SKM-1 treated with dmso at 0.1 percent for 144 hours (cell line): ENCODE measurements at regions not wholly inside any gene's neighbourhood (a gene's known extent, or its start where the extent isn't known, plus 50 kb on each side); places are given as distances from the start of the nearest gene placed in this dataset.

Experiments
- DNase-seq: peaks from one replicate; lab custom pipeline; 2025; ENCODE audit not compliant: unreplicated experiment; lab: John Stamatoyannopoulos, UW

GRCh38 chr5:156109317-156110023 is 217.5 kb upstream of the SGCD start:
- no peak for DNase-seq

DNA sequence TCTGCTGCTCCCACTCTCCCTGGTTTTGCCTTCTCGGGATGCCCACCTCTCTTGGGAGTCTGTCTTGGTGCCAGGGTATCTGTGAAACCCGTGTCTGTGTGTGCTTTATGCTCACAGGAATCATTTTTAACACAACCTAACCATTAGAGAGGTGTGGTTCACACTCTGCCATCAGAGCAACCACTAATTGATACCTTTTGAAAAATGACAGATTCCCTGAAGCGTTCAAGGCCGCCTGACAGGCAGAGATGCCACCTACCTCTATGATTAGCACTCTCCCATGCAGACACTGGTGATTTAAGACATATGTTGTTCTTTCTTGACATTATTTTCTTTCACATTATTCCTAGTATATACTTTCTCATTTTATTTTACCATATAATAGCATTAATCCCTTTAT is 207.3 kb upstream of the SGCD start:
- no peak for DNase-seq

DNA sequence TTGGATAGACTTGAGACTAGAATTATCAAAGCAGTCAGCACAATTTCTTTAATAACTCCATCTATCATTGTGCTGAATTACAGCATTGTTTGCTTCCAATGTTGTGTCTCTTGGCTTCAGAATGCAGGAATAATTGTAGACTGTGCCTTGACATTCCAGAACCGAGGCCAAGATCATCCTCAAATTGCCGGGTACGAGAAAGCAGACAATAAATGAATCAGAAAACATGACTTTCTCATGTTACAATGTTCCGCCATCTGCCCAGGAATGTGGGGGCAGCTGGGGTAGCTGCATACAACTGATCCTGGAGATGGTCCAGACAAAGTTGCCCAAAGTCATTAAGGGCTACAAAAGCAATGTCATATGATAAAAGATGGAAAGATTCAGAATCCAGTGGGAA is 206.2 kb upstream of the SGCD start:
- DNase-seq: no peak

DNA sequence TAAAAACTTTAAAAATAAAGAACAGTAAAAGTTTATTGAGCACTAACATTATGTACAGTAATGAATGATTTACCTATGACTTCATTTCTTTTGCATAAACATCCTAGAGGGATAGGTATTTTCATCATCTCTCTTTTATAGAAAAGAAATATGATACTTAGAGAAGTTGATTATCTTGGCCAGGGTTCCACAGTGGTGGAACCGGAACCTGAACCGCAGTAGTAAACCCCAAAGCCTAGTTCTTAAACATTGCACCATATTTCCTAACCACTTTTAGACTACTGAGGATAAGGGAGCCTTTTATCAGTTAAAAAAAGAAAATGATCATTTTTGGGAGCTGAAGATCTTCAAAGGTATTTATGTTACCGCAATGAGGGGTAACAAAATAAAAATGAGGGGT is 205.7 kb upstream of the SGCD start:
- DNase-seq: no peak

- no peak for DNase-seq
These were observed 205.1 kb upstream of the SGCD start for GRCh38 chr5:156121882-156122281.

DNA sequence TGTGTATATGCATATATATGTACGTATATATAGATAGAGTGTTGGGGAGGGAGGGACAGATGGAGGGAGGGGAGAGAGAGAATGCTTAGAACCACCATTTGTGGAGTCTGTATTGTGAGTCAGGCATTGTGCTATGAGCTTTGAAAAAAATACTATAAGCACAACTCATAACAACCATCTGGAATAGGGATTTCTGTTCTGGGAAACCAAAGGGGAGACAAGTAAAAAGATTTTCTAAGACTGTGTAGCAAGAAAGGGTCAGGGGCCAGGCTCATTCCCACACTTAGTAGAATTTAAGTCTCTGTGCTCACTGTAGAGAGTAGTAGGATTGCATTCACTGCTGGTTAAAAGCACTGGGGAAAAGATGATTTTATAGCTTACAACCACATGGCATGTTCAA is 202.3 kb upstream of the SGCD start:
- no peak for DNase-seq

- DNase-seq: no peak
These were observed 201.8 kb upstream of the SGCD start for GRCh38 chr5:156125118-156125517.

- no peak for DNase-seq
These were observed 200.2 kb upstream of the SGCD start for GRCh38 chr5:156126716-156127115.

DNA sequence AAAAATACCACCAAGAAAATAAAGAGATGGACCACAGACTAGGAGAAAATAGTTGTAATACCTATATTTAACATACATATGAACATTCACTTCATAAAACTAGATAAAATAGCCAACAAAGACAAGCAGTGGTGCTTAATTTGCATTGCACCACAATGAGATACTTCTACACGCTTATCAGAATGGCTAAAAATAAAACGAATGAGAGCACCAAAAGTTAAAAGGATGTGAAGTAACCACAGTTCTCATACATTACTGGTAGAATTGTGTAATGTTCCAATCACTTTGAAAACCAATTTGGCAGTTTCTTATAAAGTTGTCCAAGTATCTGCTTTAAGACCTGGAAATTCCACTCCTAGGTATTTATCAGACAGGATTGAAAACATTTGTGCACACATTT is 198.9 kb upstream of the SGCD start:
- no peak for DNase-seq

GRCh38 chr5:156134216-156134615 is 192.7 kb upstream of the SGCD start:
- DNase-seq: no peak

DNA sequence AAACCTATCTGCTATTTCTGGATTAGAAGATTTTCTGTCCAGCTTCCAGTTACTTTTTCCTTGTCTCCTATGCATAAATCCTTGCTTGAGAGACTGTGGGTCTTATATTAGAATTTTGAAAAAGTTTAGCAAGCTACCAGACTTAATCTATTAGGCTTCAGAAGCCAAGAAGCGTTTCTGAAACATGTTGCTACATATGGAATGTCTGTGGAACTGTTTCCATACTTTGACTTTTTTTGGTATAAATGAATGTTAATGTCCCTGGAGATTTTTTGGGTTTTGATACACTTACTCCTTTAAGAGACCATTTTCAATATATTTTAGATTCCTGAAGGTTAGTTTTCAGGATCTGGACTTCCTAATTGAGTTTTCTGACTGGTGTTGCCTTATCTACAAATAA is 191.4 kb upstream of the SGCD start:
- no peak for DNase-seq

DNA sequence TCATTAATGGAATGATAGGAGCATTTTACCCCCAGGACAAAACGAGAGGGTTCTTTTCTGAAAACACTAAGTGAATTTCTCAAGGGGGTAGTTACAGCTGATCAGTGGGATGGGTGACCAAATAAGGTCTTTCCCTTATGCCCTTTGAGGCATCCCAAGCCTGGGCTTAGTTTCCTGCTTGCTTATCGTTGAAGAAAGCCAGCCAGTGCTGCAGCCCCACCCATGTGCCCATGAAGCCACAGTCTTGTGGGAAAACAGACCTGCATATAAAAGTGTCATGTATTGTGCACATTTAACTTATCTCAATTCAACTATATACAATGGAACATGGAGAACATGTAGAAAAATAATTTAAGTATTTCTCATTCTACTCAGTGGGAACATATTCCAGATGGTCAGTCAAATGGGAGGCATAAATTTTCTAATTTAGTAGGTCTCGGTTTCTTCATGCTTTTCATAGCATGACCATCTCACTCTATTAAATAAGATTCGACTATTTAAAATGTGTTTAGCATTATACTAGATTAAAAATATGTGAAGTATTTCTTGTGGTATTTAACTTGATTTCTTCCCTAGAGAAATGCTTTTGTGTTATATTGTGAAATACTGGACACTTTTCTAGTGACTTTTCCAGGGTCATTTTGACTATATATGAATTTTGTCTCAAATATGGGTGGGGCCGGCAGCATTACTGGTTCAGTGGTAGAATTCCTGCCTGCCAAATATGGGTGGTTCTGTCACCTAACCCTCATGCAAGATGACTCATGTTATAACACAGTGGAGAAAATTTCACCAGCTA is 189.7 kb upstream of the SGCD start:
- no peak for DNase-seq

GRCh38 chr5:156142867-156143266 is 184.1 kb upstream of the SGCD start:
- DNase-seq: no peak

DNA sequence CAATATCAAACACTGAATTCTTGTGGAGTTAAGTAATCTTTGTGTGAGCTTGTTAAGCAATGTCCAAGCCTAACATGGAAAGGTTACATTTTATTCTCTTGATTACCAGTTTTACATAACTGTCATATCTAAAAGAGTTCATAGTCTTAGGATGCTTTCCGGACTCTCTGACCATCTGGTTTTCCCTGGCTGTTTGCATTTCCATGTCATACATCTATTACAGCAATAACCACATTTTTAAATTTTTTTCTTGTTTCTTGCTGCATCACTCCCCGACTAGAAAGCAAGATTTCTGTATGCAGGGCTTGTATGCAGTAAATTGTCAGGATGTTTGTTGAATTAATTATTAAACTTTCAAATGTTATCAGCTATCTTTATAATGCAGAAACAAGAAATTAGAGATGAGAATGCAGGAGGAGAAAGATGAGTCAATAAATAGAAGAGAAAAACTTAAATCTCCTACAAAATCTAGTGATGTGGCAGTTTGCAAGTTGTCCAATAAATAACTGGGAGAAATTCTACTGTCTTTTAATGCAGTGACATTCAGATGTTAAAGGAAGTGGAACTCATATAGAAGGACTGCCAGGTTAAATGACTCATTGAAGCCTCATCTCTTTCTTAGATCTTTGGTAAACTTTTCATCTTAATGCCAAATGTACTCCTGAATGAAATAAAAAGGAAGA is 179.6 kb upstream of the SGCD start:
- no peak for DNase-seq

DNA sequence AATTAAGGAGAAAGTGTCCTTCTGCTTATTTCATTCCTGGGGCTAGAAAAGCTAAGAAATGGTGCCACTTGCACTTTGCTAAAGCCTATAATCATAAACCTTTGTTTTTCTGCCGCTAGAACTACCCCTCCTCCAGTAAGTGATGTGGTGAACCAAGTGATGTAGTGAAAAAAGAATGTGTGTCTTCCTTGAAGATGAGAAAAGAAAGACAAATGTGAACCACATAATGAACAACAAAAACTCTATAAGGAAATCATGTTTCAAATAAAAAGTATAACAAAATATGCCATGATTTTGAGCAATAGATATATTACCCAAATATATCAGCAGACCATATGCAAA is 179.0 kb upstream of the SGCD start:
- no peak for DNase-seq

- DNase-seq: no peak
These were observed 178.7 kb upstream of the SGCD start for GRCh38 chr5:156148301-156148700.

DNA sequence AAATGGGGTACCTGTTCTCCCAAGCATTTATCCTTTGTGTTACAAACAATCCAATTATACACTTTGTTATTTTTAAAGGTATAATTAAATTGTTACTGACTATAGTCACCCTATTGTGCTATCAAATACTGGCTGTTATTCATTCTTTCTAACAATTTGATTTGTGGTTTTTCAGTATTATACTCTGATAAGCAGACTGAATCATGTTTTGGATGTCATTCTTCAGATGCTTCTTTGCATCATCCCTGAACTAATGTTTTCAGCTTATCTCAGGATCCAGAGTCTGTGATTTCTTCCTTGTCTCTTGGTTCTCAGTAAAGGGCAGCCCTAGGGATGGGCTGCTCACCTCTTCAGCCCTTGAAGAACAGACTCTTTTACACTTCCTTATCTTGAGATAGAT is 177.8 kb upstream of the SGCD start:
- no peak for DNase-seq

DNA sequence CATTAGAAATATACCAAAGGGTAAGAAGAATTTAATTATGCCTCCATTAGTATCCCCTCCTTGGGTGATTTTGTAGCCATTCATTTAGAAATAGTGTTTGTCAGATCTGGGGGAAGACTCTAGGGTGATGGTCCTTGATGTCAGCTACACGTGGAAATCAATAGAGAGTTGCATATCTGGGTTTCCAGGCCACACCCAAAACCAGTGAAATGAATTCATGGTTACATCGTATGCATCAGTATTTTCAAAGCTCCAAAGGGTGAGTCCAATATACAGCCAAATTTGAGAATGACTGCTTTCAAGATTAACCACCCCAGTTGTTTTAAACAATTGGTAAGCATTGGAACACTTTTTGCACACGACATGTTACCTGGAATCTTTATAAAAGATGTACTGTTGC is 173.4 kb upstream of the SGCD start:
- DNase-seq: no peak

GRCh38 chr5:156154757-156155156 is 172.2 kb upstream of the SGCD start:
- no peak for DNase-seq

DNA sequence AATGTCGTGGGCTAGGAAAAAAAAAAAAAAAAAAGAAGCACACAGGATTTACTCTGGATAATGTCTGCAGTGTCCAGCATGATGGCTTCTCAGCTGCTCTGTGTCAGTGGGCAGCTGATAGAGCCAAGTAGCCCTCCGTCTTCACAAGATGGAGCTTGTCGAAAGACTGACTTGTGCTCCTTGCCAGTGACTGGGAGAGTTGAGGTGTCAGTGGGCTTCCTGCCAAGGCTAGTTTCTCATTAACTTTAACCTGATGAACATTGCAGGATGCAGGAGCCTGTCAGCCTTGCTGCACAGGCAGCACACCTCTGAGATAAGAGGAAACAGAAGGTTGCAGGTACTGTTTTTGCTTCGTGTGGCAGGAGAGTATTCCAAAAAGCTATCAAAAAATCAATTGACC is 171.4 kb upstream of the SGCD start:
- DNase-seq: no peak

- DNase-seq: no peak
These were observed 162.7 kb upstream of the SGCD start for GRCh38 chr5:156164306-156164705.

DNA sequence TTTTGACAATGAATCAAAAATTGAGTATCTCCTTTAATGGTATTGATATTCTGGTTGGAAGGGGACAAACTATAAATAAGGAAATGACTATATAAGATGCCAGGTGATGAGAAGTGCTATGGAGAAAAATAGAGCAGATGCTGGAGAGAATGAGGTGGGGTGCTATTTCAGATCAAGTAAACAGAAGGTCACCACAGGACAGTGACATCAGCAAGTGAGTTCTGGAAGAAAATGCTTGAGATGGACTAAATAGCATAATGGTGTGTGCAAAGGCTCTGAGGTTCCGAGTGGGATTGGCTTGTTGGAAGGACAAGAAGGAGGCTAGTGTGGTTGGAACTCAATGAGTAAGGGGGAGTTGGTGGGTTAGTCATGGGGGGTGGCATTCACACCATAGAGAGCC is 157.5 kb upstream of the SGCD start:
- no peak for DNase-seq
